Caco-2 (cell line): ENCODE measurements at regions not wholly inside any gene's neighbourhood (a gene's known extent, or its start where the extent isn't known, plus 50 kb on each side); places are given as distances from the start of the nearest gene placed in this dataset.

Source experiments
- BruUV-seq: library from RNA; stranded (reverse); fragments of 400-500 nt; replicated peaks from 2 replicates; lab custom pipeline; 2021; lab: Mats Ljungman, UMichigan
- CTCF ChIA-PET: fragments of 300-600 bp; sonication (Branson Sonifier 250); formaldehyde crosslinking; loops from one replicate; lab custom pipeline; 2022; ENCODE audit warnings: antibody characterized with exemption; lab: Charles Lee
- POLR2A ChIA-PET: fragments of 300-600 bp; sonication (Branson Sonifier 250); formaldehyde crosslinking; loops from one replicate; lab custom pipeline; 2022; ENCODE audit warnings: antibody characterized with exemption; lab: Charles Lee
- DNase-seq, 2 experiments: peaks; one replicate each; pipeline versions ENCODE4 v3.0.0 to v3.0.0-alpha.2; 2020 to 2022
- H3K27me3 ChIP-seq: replicated peaks from 2 replicates; pipeline ENCODE4 v1.6.0; 2011; ENCODE audit warnings: low read length; ENCODE audit not compliant: control insufficient read depth, insufficient read depth
- H3K36me3 ChIP-seq: 2 replicates; pipeline ENCODE4 v1.5.1; 2011; ENCODE audit warnings: low read length; ENCODE audit not compliant: control insufficient read depth, insufficient read depth
- H3K4me1 ChIP-seq: fragments of 250-450 bp; sonication (Bioruptor Pico); 2 replicates; pipeline ENCODE4 v1.5.1; 2020; ENCODE audit warnings: mild to moderate bottlenecking
- H3K4me3 ChIP-seq: 2 replicates; pipeline ENCODE4 v1.5.1; 2011; ENCODE audit warnings: low read depth, mild to moderate bottlenecking, control low read depth, low read length
- H3K9me3 ChIP-seq: fragments of 250-450 bp; sonication (Bioruptor Pico); 2 replicates; pipeline ENCODE4 v1.5.1; 2020; ENCODE audit warnings: mild to moderate bottlenecking, moderate library complexity
- H3K27ac Mint-ChIP-seq: one replicate; pipeline ENCODE4 v1.8.0; 2022; ENCODE audit warnings: mixed read lengths; ENCODE audit not compliant: unreplicated experiment
- H3K27me3 Mint-ChIP-seq: one replicate; pipeline ENCODE4 v1.8.0; 2022; ENCODE audit warnings: mixed read lengths; ENCODE audit not compliant: insufficient read depth, unreplicated experiment
- H3K36me3 Mint-ChIP-seq: one replicate; pipeline ENCODE4 v1.8.0; 2022; ENCODE audit warnings: mild to moderate bottlenecking, mixed read lengths; ENCODE audit not compliant: insufficient read depth, unreplicated experiment
- H3K4me1 Mint-ChIP-seq: one replicate; pipeline ENCODE4 v1.8.0; 2022; ENCODE audit warnings: low read depth, mixed read lengths; ENCODE audit not compliant: unreplicated experiment
- H3K4me3 Mint-ChIP-seq: one replicate; pipeline ENCODE4 v1.8.0; 2022; ENCODE audit warnings: mild to moderate bottlenecking, moderate library complexity, mixed read lengths; ENCODE audit not compliant: unreplicated experiment
- H3K9me3 Mint-ChIP-seq: one replicate; pipeline ENCODE4 v1.8.0; 2022; ENCODE audit warnings: mixed read lengths; ENCODE audit not compliant: unreplicated experiment
- intact Hi-C: fragments of 100-400 bp; cut with micrococcal nuclease; formaldehyde crosslinking; loops from one replicate; pipeline ENCODE4 v1.10.0; 2022; ENCODE audit not compliant: unreplicated experiment
- TF ChIP-seq, protein P1 (sequence below), 2 experiments: fragments of 200-600 bp in 1 of 2; IDR thresholded peaks; 1 replicate in 1 of 2; 2 replicates in 1 of 2; pipeline versions ENCODE4 v1.5.1 to v1.8.0; 2011 to 2022; ENCODE audit warnings: antibody characterized with exemption in 1 of 2, control low read depth in 1 of 2, inconsistent platforms in 1 of 2, low read depth in 1 of 2, low read length in 1 of 2, mild to moderate bottlenecking in 1 of 2, moderate library complexity in 1 of 2; ENCODE audit not compliant: insufficient read depth in 1 of 2, severe bottlenecking in 1 of 2, unreplicated experiment in 1 of 2

DNA sequence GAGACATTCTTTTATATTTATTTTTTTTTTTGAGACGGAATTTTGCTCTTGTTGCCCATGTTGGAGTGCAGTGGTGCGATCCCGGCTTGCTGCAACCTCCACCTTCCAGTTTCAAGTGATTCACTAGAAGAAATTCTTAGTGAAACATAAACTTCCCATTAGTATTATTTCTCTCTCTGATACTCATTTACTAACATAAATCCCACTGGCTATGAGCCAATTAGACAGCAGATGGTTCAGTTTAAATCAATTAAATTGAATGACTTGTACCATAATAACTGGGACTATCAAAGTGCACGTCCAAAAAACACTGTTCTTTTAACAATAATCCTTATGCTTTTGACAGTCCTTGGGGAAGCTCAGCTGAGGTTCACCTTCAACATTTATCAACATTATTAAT, 111.2 kb upstream of the PTCHD4 start:
- DNase-seq: no peak
- Histone ChIP-seq H3K27me3 (no peaks in the 10 kb centered on the region), H3K9me3 (no peaks in the 10 kb centered on the region), H3K36me3 (no peaks in the 10 kb centered on the region), H3K4me1 (no peaks in the 10 kb centered on the region; the same call in 1 of the 2 replicates), H3K4me3 (no peak overlapping the region)
- no peaks in the 10 kb centered on the region for H3K9me3 Mint-ChIP-seq
- H3K4me1 Mint-ChIP-seq: no peaks in the 10 kb centered on the region
- ChIA-PET POLR2A (no interaction called here), CTCF (no interaction called here)
- TF ChIP-seq, protein P1, sequence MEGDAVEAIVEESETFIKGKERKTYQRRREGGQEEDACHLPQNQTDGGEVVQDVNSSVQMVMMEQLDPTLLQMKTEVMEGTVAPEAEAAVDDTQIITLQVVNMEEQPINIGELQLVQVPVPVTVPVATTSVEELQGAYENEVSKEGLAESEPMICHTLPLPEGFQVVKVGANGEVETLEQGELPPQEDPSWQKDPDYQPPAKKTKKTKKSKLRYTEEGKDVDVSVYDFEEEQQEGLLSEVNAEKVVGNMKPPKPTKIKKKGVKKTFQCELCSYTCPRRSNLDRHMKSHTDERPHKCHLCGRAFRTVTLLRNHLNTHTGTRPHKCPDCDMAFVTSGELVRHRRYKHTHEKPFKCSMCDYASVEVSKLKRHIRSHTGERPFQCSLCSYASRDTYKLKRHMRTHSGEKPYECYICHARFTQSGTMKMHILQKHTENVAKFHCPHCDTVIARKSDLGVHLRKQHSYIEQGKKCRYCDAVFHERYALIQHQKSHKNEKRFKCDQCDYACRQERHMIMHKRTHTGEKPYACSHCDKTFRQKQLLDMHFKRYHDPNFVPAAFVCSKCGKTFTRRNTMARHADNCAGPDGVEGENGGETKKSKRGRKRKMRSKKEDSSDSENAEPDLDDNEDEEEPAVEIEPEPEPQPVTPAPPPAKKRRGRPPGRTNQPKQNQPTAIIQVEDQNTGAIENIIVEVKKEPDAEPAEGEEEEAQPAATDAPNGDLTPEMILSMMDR (IDR thresholded peaks at IDR 0.05; ENCODE audit: insufficient read depth in 1 of 2, low read depth in 1 of 2, low read length in 1 of 2, severe bottlenecking in 1 of 2, unreplicated experiment in 1 of 2): no peak
- no peak overlapping the region for H3K4me3 Mint-ChIP-seq
- peaks cover 6% of the 10 kb centered on the region for H3K27me3 Mint-ChIP-seq
- intact Hi-C loops: no loop called here
- no peaks in the 10 kb centered on the region for H3K36me3 Mint-ChIP-seq
- BruUV-seq: no TSS peak
- no peak overlapping the region for H3K27ac Mint-ChIP-seq

DNA sequence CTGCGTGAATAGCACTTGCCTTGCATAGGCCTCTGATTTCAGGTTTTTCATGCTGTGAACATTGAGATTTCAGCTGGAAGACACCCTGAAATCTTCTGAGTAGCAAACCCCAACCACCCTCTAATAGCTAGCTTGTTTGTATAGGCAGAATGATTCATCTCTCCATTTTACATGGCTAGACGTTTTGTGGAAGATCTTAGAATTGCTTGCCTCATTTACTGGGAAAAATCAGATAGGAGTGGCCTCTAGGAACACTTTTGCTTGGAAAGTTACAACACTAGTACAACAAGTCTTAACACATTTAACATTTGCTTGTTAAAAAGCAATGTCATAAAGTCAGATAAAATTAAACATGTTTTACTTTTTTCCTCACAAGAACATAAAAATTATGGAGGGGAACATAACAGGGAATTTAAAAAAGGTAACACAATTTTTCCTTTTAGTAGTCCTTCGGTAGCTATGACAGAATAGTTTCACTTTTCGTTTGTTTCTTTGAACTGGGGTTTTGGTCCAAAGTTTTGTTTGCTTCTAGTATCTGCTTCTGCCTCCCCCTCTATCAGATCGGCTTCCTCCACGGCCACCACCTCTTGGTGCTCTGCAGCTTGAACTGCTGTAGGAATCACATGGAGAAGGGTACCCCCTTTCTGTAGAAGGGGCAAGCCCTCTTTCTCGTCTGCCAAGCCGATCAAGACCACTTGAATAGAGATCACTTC, 102.2 kb upstream of the PTCHD4 start:
- TF ChIP-seq, protein P1 (IDR thresholded peaks at IDR 0.05; ENCODE audit: insufficient read depth in 1 of 2, low read depth in 1 of 2, low read length in 1 of 2, severe bottlenecking in 1 of 2, unreplicated experiment in 1 of 2): no peak
- H3K36me3 Mint-ChIP-seq: no peaks in the 10 kb centered on the region

DNA sequence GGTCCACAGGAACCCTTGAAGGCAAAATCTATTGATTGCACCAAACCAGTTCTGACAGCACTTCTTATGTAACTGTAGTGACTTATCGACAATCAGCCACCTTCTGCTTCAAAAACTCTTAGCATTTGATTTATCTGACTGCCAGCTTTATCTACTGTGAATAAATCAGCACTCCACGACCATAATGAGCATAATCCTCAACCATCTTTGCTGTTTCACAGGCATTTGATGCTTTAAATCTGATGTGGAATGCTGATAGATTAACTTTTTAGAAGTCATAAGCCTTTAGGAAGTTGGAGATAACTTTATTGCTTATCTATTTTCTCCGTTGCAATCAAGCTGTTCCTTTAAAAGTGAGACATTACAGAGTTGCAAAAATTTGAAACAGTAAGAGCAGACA, 101.5 kb upstream of the PTCHD4 start:
- H3K9me3 Mint-ChIP-seq: no peaks in the 10 kb centered on the region
- Histone ChIP-seq H3K9me3 (no peaks in the 10 kb centered on the region), H3K4me1 (no peaks in the 10 kb centered on the region), H3K27me3 (no peaks in the 10 kb centered on the region), H3K4me3 (no peak overlapping the region), H3K36me3 (no peaks in the 10 kb centered on the region)
- ChIA-PET CTCF (no interaction called here), POLR2A (no interaction called here)
- BruUV-seq: no TSS peak
- intact Hi-C loops: no loop called here
- H3K4me3 Mint-ChIP-seq: no peak overlapping the region
- H3K27ac Mint-ChIP-seq: no peak overlapping the region
- H3K4me1 Mint-ChIP-seq: no peaks in the 10 kb centered on the region
- DNase-seq: no peak
- no peaks in the 10 kb centered on the region for H3K27me3 Mint-ChIP-seq
- TF ChIP-seq, protein P1 (IDR thresholded peaks at IDR 0.05; ENCODE audit: insufficient read depth in 1 of 2, low read depth in 1 of 2, low read length in 1 of 2, severe bottlenecking in 1 of 2, unreplicated experiment in 1 of 2): no peak
- no peaks in the 10 kb centered on the region for H3K36me3 Mint-ChIP-seq

More for the DNA sequence above, 102.2 kb upstream of the PTCHD4 start:
- Mint-ChIP-seq H3K9me3 (no peaks in the 10 kb centered on the region), H3K27me3 (no peaks in the 10 kb centered on the region), H3K27ac (no peak overlapping the region), H3K4me1 (no peaks in the 10 kb centered on the region), H3K4me3 (no peak overlapping the region)
- Histone ChIP-seq H3K36me3 (no peaks in the 10 kb centered on the region), H3K9me3 (no peaks in the 10 kb centered on the region), H3K4me1 (no peaks in the 10 kb centered on the region), H3K4me3 (no peak overlapping the region), H3K27me3 (no peaks in the 10 kb centered on the region)
- ChIA-PET POLR2A (no interaction called here), CTCF (no interaction called here)
- no peak for DNase-seq
- BruUV-seq: no TSS peak
- intact Hi-C loops: no loop called here
